Upper lobe of left lung (tissue), 4 donors: ENCODE measurements at regions not wholly inside any gene's neighbourhood (a gene's known extent, or its start where the extent isn't known, plus 50 kb on each side); places are given as distances from the start of the nearest gene placed in this dataset.

Experiments used
- EP300 ChIP-seq, 4 donors: sonication (generic); formaldehyde crosslinking; IDR thresholded peaks; one replicate each; pipeline ENCODE4 v1.5.1; 2017; ENCODE audit warnings: antibody characterized with exemption in 4 of 4, control low read depth in 2 of 4
- POLR2A ChIP-seq, 4 donors: fragments of 450-650 bp; IDR thresholded peaks; one replicate each; pipeline ENCODE4 v1.5.1; 2016 to 2017; ENCODE audit warnings: antibody characterized with exemption in 4 of 4, mild to moderate bottlenecking in 2 of 4
- POLR2AphosphoS5 ChIP-seq, 2 donors: sonication (generic); formaldehyde crosslinking; IDR thresholded peaks; one replicate each; pipeline ENCODE4 v1.5.1; 2017; ENCODE audit warnings: antibody characterized with exemption in 2 of 2
- TF ChIP-seq, protein P1 (sequence below), 6 experiments: fragments of 450-650 bp in 4 of 6; fragments of 200-600 bp in 2 of 6; sonication (generic) in 2 of 6; IDR thresholded peaks; one replicate each; pipeline ENCODE4 v1.5.1; 2016 to 2019; ENCODE audit warnings: antibody characterized with exemption in 6 of 6

DNA sequence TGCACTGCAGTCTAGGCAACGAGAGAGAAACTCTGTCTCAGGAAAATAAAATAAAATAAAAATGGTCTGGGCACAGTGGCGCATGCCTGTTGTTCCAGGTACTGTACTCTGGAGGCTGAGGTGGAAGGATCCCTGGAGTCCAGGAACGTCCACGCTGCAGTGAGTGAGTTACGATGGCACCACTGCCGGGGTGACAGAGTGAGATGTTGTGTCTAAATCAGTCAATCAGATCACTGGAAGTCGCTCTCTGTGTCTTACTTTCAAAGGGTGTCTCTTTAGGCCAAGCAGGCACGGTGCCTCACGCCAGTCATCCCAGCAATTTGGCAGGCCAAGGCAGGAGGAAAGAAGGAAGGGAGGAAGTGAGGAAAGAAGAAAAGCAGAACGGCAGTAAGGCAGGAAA, 112.2 kb upstream of the ANKRD30BL start:
- TF ChIP-seq, protein P1, sequence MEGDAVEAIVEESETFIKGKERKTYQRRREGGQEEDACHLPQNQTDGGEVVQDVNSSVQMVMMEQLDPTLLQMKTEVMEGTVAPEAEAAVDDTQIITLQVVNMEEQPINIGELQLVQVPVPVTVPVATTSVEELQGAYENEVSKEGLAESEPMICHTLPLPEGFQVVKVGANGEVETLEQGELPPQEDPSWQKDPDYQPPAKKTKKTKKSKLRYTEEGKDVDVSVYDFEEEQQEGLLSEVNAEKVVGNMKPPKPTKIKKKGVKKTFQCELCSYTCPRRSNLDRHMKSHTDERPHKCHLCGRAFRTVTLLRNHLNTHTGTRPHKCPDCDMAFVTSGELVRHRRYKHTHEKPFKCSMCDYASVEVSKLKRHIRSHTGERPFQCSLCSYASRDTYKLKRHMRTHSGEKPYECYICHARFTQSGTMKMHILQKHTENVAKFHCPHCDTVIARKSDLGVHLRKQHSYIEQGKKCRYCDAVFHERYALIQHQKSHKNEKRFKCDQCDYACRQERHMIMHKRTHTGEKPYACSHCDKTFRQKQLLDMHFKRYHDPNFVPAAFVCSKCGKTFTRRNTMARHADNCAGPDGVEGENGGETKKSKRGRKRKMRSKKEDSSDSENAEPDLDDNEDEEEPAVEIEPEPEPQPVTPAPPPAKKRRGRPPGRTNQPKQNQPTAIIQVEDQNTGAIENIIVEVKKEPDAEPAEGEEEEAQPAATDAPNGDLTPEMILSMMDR (IDR thresholded peaks at IDR 0.05), result no peak
- TF ChIP-seq EP300 (IDR thresholded peaks at IDR 0.05) (no peak), POLR2A (IDR thresholded peaks at IDR 0.05) (no peak), POLR2AphosphoS5 (IDR thresholded peaks at IDR 0.05) (no peak)
